A673 (cell line): ENCODE measurements at regions not wholly inside any gene's neighbourhood (a gene's known extent, or its start where the extent isn't known, plus 50 kb on each side); places are given as distances from the start of the nearest gene placed in this dataset.

Experiments used
- BruUV-seq: library from RNA; stranded (reverse); fragments of 400-500 nt; replicated peaks from 2 replicates; lab custom pipeline; 2021; lab: Mats Ljungman, UMichigan
- CTCF ChIA-PET: fragments of 300-600 bp; sonication (Branson Sonifier 250); formaldehyde crosslinking; loops from one replicate; lab custom pipeline; 2022; ENCODE audit warnings: antibody characterized with exemption; lab: Charles Lee
- POLR2A ChIA-PET: fragments of 300-600 bp; sonication (Branson Sonifier 250); formaldehyde crosslinking; loops from one replicate; lab custom pipeline; 2022; ENCODE audit warnings: antibody characterized with exemption; ENCODE audit not compliant: low non-redundant PET; lab: Charles Lee
- DNase-seq: peaks from one replicate; pipeline ENCODE4 v3.0.0-alpha.2; 2015; ENCODE audit warnings: low spot score
- H3K27ac ChIP-seq: fragments of 200-600 bp; sonication (generic); 2 replicates; pipeline ENCODE4 v1.5.1; 2016; ENCODE audit warnings: mixed run types, low read depth, mild to moderate bottlenecking, mixed read lengths, antibody characterized with exemption, low read length; ENCODE audit not compliant: poor library complexity, severe bottlenecking
- H3K27me3 ChIP-seq: fragments of 200-600 bp; sonication (generic); replicated peaks from 2 replicates; pipeline ENCODE4 v1.6.1; 2017; ENCODE audit warnings: mixed run types, low read depth, mild to moderate bottlenecking, mixed read lengths, antibody characterized with exemption, low read length; ENCODE audit not compliant: insufficient read depth, poor library complexity
- H3K36me3 ChIP-seq: fragments of 200-600 bp; sonication (generic); 2 replicates; pipeline ENCODE4 v1.6.1; 2016; ENCODE audit warnings: mixed run types, mild to moderate bottlenecking, mixed read lengths, antibody characterized with exemption, low read length; ENCODE audit not compliant: insufficient read depth, poor library complexity, severe bottlenecking
- H3K4me1 ChIP-seq: fragments of 200-600 bp; sonication (generic); 2 replicates; pipeline ENCODE4 v1.6.1; 2017; ENCODE audit warnings: mixed run types, mild to moderate bottlenecking, mixed read lengths, antibody characterized with exemption, low read length; ENCODE audit not compliant: insufficient read depth, poor library complexity, severe bottlenecking
- H3K4me3 ChIP-seq: fragments of 200-600 bp; sonication (generic); 2 replicates; pipeline ENCODE4 v1.5.1; 2016; ENCODE audit warnings: low read depth, mixed run types, mild to moderate bottlenecking, mixed read lengths, low read length; ENCODE audit not compliant: poor library complexity, severe bottlenecking
- H3K9me3 ChIP-seq: fragments of 200-600 bp; sonication (generic); 2 replicates; pipeline ENCODE4 v1.6.1; 2016; ENCODE audit warnings: mixed run types, low read depth, mild to moderate bottlenecking, mixed read lengths, antibody characterized with exemption, low read length; ENCODE audit not compliant: poor library complexity, severe bottlenecking
- CTCF ChIP-seq: fragments of 300-800, 200-600 bp; sonication (generic); conservative IDR thresholded peaks from 2 replicates; pipeline ENCODE4 v1.5.1; 2017; ENCODE audit warnings: low read depth, mild to moderate bottlenecking, antibody characterized with exemption, low read length, moderate library complexity, mixed read lengths
- EZH2 ChIP-seq: fragments of 200-600 bp; sonication (generic); IDR thresholded peaks from 2 replicates; pipeline ENCODE4 v1.6.1; 2017; ENCODE audit warnings: borderline replicate concordance, low read depth, mild to moderate bottlenecking, mixed read lengths, antibody characterized with exemption, low read length; ENCODE audit not compliant: poor library complexity, severe bottlenecking
- intact Hi-C: fragments of 100-400 bp; cut with micrococcal nuclease; formaldehyde crosslinking; loops from one replicate; pipeline ENCODE4 v1.10.0; 2022; ENCODE audit not compliant: unreplicated experiment

GRCh38 chr3:106420628-106421027 is 551.8 kb upstream of the CBLB start:
- no TSS peak for BruUV-seq
- intact Hi-C loops = no loop called here
- H3K27me3 ChIP-seq = no peaks in the 10 kb centered on the region
- DNase-seq = no peak
- H3K36me3 ChIP-seq = no peaks in the 10 kb centered on the region
- H3K4me3 ChIP-seq = no peak overlapping the region
- no peak for TF ChIP-seq CTCF
- TF ChIP-seq EZH2 = no peak
- H3K4me1 ChIP-seq = peaks cover 9% of the 10 kb centered on the region
- POLR2A ChIA-PET = no interaction called here
- no peak overlapping the region for H3K27ac ChIP-seq
- no peaks in the 10 kb centered on the region for H3K9me3 ChIP-seq
- CTCF ChIA-PET = no interaction called here

GRCh38 chr3:106421426-106421825 is 552.6 kb upstream of the CBLB start:
- Histone ChIP-seq H3K4me1 (peaks cover 16% of the 10 kb centered on the region), H3K27ac (no peak overlapping the region), H3K36me3 (no peaks in the 10 kb centered on the region), H3K9me3 (no peaks in the 10 kb centered on the region), H3K27me3 (no peaks in the 10 kb centered on the region), H3K4me3 (no peak overlapping the region)
- TF ChIP-seq CTCF (no peak), EZH2 (no peak)
- CTCF ChIA-PET = no interaction called here
- POLR2A ChIA-PET = no interaction called here
- BruUV-seq = no TSS peak
- intact Hi-C loops = no loop called here
- peak; percentile 13 for DNase-seq

- DNase-seq = peak; percentile 15
- Histone ChIP-seq H3K27ac (no peak overlapping the region), H3K9me3 (no peaks in the 10 kb centered on the region), H3K4me1 (peaks cover 16% of the 10 kb centered on the region), H3K36me3 (no peaks in the 10 kb centered on the region), H3K4me3 (no peak overlapping the region), H3K27me3 (no peaks in the 10 kb centered on the region)
- no TSS peak for BruUV-seq
- ChIA-PET POLR2A (no interaction called here), CTCF (no interaction called here)
- TF ChIP-seq EZH2 (no peak), CTCF (no peak)
- intact Hi-C loops = no loop called here
Observed at GRCh38 chr3:106421909-106422308, 553.1 kb upstream of the CBLB start.
